22Rv1 (cell line): ENCODE measurements at regions not wholly inside any gene's neighbourhood (a gene's known extent, or its start where the extent isn't known, plus 50 kb on each side); places are given as distances from the start of the nearest gene placed in this dataset.
"Not testable (repeated sequence)": the region's sequence is repeated elsewhere in the genome, so short reads cannot be mapped to it uniquely, and the experiment has no call there.

ENCODE experiments used
- H3K27ac ChIP-seq: fragments of 450-650 bp; 2 replicates; pipeline ENCODE4 v1.5.1; 2017
- CTCF ChIP-seq: fragments of 450-650 bp; IDR thresholded peaks from 2 replicates; pipeline ENCODE4 v1.5.1; 2017; ENCODE audit warnings: mild to moderate bottlenecking
- ZFX ChIP-seq: fragments of 450-650 bp; IDR thresholded peaks from 2 replicates; pipeline ENCODE4 v1.6.1; 2017; ENCODE audit warnings: antibody characterized with exemption, borderline replicate concordance

GRCh38 chr2:20499387-20499786 is 52.5 kb downstream of the RHOB start:
- TF ChIP-seq ZFX (no peak), CTCF (no peak)

GRCh38 chr2:20501974-20502373 is 55.1 kb downstream of the RHOB start:
- H3K27ac ChIP-seq, result no peak overlapping the region
- TF ChIP-seq CTCF, result no peak
- no peak for TF ChIP-seq ZFX

More at GRCh38 chr2:20499387-20499786, 52.5 kb downstream of the RHOB start:
- no peak overlapping the region for H3K27ac ChIP-seq

- H3K27ac ChIP-seq, result not testable (repeated sequence)
Measured at GRCh38 chr2:20502496-20502895, 55.6 kb downstream of the RHOB start.

- TF ChIP-seq CTCF, result no peak
- TF ChIP-seq ZFX, result no peak
- H3K27ac ChIP-seq, result no peak overlapping the region
Measured at GRCh38 chr2:20504174-20504573, 57.3 kb downstream of the RHOB start.

GRCh38 chr2:20506201-20506685 is 59.4 kb downstream of the RHOB start:
- no peak for TF ChIP-seq CTCF
- no peak for TF ChIP-seq ZFX
- no peak overlapping the region for H3K27ac ChIP-seq

- TF ChIP-seq ZFX, result no peak
- TF ChIP-seq CTCF, result no peak
- no peak overlapping the region for H3K27ac ChIP-seq
Measured at GRCh38 chr2:20507166-20507692, 60.4 kb downstream of the RHOB start.

GRCh38 chr2:20507711-20508110 is 60.8 kb downstream of the RHOB start:
- no peak for TF ChIP-seq CTCF
- no peak for TF ChIP-seq ZFX
- no peak overlapping the region for H3K27ac ChIP-seq

GRCh38 chr2:20509301-20509769 is 62.5 kb downstream of the RHOB start:
- no peak for TF ChIP-seq CTCF
- no peak for TF ChIP-seq ZFX
- peak overlapping the region; percentile 43; the same call in 1 of the 2 replicates for H3K27ac ChIP-seq
